Effector memory CD8-positive, alpha-beta T cell (primary cell): ENCODE measurements at regions not wholly inside any gene's neighbourhood (a gene's known extent, or its start where the extent isn't known, plus 50 kb on each side); places are given as distances from the start of the nearest gene placed in this dataset.
"Not testable (repeated sequence)": the region's sequence is repeated elsewhere in the genome, so short reads cannot be mapped to it uniquely, and the experiment has no call there.

ENCODE experiments used
- ATAC-seq: fragments of 150-1000 bp; cut with Tn5 transposase; replicated peaks from 2 replicates; pipeline ENCODE4 v1.10.0; 2021; ENCODE audit warnings: mild to moderate bottlenecking, moderate library complexity
- DNase-seq, 3 experiments: peaks; one replicate each; pipeline ENCODE4 v3.0.0; 2021
- H3K27ac Mint-ChIP-seq, 2 donors: one replicate each; pipeline ENCODE4 v1.8.0; 2022; ENCODE audit warnings: mild to moderate bottlenecking in 2 of 2, mixed read lengths in 2 of 2, moderate library complexity in 2 of 2
- H3K27me3 Mint-ChIP-seq, 2 donors: one replicate each; pipeline ENCODE4 v1.8.0; 2022; ENCODE audit warnings: mixed read lengths in 2 of 2
- H3K36me3 Mint-ChIP-seq: one replicate; pipeline ENCODE4 v1.8.0; 2022; ENCODE audit warnings: mild to moderate bottlenecking, moderate library complexity, mixed read lengths; ENCODE audit not compliant: insufficient read depth
- H3K4me1 Mint-ChIP-seq, 2 donors: one replicate each; pipeline ENCODE4 v1.8.0; 2022; ENCODE audit warnings: low read depth in 2 of 2, mixed read lengths in 2 of 2
- H3K4me3 Mint-ChIP-seq, 2 donors: one replicate each; pipeline ENCODE4 v1.8.0; 2022; ENCODE audit warnings: mild to moderate bottlenecking in 2 of 2, mixed read lengths in 2 of 2, moderate library complexity in 2 of 2
- H3K9me3 Mint-ChIP-seq, 2 donors: one replicate each; pipeline ENCODE4 v1.8.0; 2022; ENCODE audit warnings: mixed read lengths in 2 of 2

DNA sequence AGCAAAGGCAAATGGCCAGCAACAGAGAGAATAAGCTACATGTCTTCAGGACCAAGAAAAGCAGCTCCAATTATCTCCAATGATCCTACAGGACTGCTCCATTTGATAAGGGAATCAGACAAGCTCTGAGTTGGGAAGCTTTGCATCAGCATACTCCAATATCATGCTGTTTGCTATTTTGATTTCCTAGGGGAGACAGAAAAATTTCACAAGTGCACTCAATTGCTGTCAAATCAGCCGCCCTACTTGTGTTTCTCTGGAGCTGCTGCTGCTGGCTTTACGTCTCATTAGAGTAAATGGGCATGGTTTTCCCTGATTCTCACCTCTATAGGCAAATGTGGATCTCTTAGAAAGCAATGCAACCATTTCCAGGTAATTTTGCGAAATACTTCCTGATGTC lies 201.7 kb downstream of the PRELID2 start:
- H3K9me3 Mint-ChIP-seq: peaks cover 3 to 6% of the 10 kb centered on the region in 2 donors
- DNase-seq (no peak), ATAC-seq (no peak)
- H3K27me3 Mint-ChIP-seq: no peaks in the 10 kb centered on the region
- no peaks in the 10 kb centered on the region for H3K36me3 Mint-ChIP-seq
- H3K27ac Mint-ChIP-seq: no peak overlapping the region
- H3K4me1 Mint-ChIP-seq: no peaks in the 10 kb centered on the region
- no peak overlapping the region for H3K4me3 Mint-ChIP-seq

DNA sequence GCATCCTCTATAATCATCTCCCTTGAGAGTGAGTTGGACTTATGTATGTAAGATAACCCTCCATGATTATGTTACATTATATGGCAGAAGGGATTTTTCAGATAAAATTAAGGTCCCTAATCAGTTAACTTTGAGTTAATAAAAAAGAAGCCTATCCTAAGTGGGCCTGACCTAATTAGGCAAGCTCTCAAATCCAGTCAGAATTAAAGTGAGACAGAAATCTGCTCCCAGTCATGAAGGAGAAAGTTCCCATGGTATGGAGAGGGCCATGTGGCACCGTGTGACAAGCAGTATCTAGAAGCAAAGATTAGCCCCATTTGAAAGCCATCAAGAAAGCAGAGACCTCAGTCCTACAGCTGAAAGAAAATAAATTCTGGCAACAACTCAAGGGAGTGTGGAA lies 202.4 kb downstream of the PRELID2 start:
- Mint-ChIP-seq H3K4me3 (no peak overlapping the region), H3K9me3 (peaks cover 2 to 6% of the 10 kb centered on the region in 2 donors), H3K27ac (no peak overlapping the region), H3K36me3 (no peaks in the 10 kb centered on the region), H3K27me3 (no peaks in the 10 kb centered on the region), H3K4me1 (no peaks in the 10 kb centered on the region)
- no peak for DNase-seq
- no peak for ATAC-seq

DNA sequence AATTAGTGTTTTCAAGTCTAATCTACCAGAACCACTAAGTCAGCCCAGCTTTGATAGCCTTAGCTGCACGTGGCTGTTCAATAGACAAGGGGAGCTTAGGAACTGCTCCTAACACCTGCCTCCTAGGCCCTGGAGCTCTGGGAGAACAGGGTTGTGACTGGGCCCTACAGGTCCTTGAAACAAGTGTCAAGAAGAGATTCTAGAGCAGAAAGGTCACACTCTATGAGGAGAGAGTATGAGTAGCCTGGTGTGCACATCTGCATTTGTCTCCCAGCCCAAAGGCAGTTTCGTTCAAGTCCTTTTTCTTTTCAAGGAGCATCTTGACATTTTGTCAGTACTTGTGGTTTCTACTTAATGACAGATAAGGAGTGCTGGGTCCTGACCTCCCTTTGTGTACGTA lies 206.1 kb downstream of the PRELID2 start:
- no peak for DNase-seq
- no peak for ATAC-seq
- Mint-ChIP-seq H3K4me3 (no peak overlapping the region), H3K27me3 (no peaks in the 10 kb centered on the region), H3K9me3 (peaks cover 2 to 6% of the 10 kb centered on the region in 2 donors), H3K27ac (no peak overlapping the region), H3K4me1 (no peaks in the 10 kb centered on the region), H3K36me3 (no peaks in the 10 kb centered on the region)

DNA sequence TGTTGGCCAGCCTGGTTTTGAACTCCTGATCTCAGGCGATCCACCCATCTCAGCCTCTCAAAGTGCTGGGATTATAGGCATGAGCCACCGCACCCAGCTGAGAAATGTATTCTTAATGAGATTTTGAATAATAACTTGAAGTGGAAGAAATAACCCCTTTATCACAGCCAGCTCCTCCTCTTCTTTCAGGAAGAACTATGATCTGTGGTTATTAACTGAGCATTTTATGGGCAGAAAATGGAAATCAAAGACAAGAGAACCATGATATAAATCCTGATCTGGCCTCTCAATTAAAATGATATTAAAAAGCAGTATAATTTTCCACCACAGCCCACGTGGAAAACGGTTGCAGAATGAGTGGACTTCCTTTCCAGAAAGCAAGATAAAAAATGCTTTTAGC lies 206.6 kb downstream of the PRELID2 start:
- no peak overlapping the region for H3K4me3 Mint-ChIP-seq
- no peak for DNase-seq
- H3K4me1 Mint-ChIP-seq: no peaks in the 10 kb centered on the region
- H3K27ac Mint-ChIP-seq: no peak overlapping the region
- peaks cover 2 to 6% of the 10 kb centered on the region in 2 donors for H3K9me3 Mint-ChIP-seq
- no peak for ATAC-seq
- H3K36me3 Mint-ChIP-seq: no peaks in the 10 kb centered on the region
- H3K27me3 Mint-ChIP-seq: no peaks in the 10 kb centered on the region

DNA sequence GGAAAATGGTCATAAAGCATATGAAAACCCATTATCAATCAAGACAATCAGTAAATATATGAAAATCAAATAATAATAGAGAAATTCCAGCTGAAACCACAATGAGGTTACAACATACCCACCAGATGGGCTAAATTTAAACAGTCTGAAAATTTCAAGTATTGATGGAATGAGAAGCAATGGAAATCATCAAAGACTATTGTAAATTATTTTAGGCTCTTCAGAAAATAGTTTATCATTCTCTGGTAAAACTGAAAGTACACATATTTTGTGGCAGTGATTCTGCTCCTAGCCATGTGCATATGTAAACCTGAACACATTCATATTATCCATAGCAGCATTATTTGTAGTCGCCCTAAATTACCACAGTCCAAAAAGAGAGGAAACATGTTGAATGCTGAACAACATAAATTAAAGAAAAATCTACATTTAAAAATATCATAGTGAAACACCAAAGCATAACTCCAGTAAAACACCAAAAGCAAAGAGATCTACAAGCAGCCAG lies 215.3 kb downstream of the PRELID2 start:
- H3K9me3 Mint-ChIP-seq: peaks cover 2 to 10% of the 10 kb centered on the region in 2 donors

DNA sequence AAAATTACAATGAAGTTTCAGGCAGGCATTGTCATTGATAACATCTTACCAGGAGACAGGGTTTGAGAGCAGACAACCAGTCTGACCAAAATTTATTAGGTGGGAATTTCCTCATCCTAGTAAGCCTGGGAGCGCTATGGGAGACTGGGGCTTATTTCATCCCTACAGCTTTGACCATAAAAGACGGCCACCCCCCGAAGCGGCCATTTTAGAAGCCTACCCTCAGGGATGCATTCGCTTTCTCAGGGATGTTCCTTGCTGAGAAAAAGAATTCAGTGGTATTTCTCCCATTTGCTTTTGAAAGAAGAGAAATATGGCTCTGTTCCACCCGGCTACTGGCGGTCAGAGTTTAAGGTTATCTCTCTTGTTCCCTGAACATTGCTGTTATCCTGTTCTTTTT lies 218.4 kb downstream of the PRELID2 start:
- H3K4me1 Mint-ChIP-seq, H3K4me3 Mint-ChIP-seq, H3K27me3 Mint-ChIP-seq, ATAC-seq, DNase-seq, H3K27ac Mint-ChIP-seq, H3K36me3 Mint-ChIP-seq: not testable (repeated sequence)
- H3K9me3 Mint-ChIP-seq: peaks cover 2 to 10% of the 10 kb centered on the region in 2 donors

More for the DNA sequence above, 215.3 kb downstream of the PRELID2 start:
- Mint-ChIP-seq H3K4me1 (no peaks in the 10 kb centered on the region), H3K27me3 (no peaks in the 10 kb centered on the region), H3K36me3 (no peaks in the 10 kb centered on the region), H3K4me3 (no peak overlapping the region), H3K27ac (no peak overlapping the region)
- ATAC-seq (no peak), DNase-seq (no peak)

DNA sequence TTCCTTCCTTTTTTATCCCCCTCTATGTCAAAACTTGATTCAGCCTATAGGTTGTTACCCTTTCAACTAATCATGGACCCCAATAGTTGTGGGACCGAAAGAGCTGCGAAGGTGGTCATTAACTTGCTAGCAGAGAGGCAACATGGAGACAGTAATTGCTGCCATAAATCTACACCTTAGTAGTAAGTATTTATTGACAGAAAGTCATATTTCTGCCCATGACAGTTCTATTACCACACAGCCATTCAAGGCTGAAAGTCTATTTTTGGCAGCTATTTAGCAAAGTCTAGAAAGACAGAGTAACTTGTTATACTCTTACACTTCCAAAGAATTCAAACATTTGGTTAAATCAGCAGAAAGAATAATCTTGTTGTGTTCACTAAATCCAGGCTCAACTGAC lies 236.2 kb downstream of the PRELID2 start:
- H3K27ac Mint-ChIP-seq: no peak overlapping the region
- DNase-seq (no peak), ATAC-seq (no peak)
- no peaks in the 10 kb centered on the region for H3K36me3 Mint-ChIP-seq
- H3K9me3 Mint-ChIP-seq: peaks cover 0 to 2% of the 10 kb centered on the region in 2 donors
- no peaks in the 10 kb centered on the region for H3K4me1 Mint-ChIP-seq
- H3K27me3 Mint-ChIP-seq: no peaks in the 10 kb centered on the region
- H3K4me3 Mint-ChIP-seq: no peak overlapping the region

DNA sequence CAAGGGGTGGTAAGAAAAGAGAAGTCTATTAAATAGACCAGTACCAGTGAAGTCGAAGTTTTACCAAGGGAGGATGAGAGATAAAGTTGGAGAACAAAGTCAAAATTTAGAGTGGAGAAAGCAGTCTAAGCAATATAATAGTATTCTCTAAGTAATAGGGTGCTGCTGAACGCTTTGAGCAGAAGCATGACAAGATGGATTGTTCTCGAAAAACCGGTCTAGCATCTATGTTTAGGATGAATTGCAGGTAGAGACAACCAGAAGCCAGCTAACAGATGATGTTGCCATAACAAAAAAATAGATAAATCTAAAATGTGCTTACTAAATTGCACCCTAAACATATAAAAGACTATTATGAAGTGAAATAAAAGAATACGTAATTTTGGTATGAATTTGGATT lies 237.0 kb downstream of the PRELID2 start:
- Mint-ChIP-seq H3K27ac (no peak overlapping the region), H3K4me1 (no peaks in the 10 kb centered on the region), H3K36me3 (no peaks in the 10 kb centered on the region), H3K9me3 (peaks cover 0 to 2% of the 10 kb centered on the region in 2 donors), H3K27me3 (no peaks in the 10 kb centered on the region), H3K4me3 (no peak overlapping the region)
- no peak for DNase-seq
- no peak for ATAC-seq

DNA sequence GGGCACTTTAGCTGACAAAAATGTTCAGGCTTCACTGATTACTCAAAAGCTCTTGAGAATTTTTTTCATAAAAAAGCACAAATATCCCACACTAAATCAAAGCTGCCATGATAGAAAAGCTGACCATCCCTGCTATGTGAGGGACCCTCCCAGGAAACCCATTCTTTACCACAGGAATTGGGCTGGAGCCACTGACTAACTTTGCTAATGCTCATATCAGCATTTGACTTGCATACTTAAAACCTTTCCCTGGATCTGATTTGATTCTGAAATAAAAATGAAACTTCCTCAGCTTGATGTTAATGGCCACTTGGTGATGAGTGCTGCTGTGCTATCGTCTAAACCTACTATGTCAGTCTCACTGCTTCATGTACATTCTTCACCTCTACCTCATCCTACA lies 243.6 kb downstream of the PRELID2 start:
- no peak overlapping the region for H3K4me3 Mint-ChIP-seq
- no peak for DNase-seq
- peaks cover 0 to 6% of the 10 kb centered on the region in 2 donors for H3K9me3 Mint-ChIP-seq
- no peaks in the 10 kb centered on the region for H3K36me3 Mint-ChIP-seq
- H3K27ac Mint-ChIP-seq: no peak overlapping the region
- ATAC-seq: no peak
- H3K27me3 Mint-ChIP-seq: no peaks in the 10 kb centered on the region
- H3K4me1 Mint-ChIP-seq: no peaks in the 10 kb centered on the region

DNA sequence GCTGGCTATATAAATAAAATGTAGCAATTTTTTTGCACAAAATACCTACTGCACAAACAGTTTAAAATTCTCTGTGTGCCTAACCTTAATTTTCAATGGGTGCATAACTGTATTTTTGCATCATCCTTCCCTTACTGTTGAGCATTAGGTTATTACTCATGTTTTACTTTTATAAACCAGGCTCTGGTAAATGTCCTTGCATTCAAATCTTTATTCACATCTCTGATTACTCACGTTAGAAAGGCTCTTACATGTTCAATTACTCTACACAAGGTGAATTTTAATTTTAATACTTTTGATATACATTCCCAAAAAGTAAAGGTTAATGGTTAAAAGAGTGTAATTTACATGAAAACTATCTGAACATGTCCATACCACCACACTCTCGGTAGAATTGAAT lies 246.1 kb downstream of the PRELID2 start:
- H3K4me3 Mint-ChIP-seq: no peak overlapping the region
- DNase-seq (no peak), ATAC-seq (no peak)
- no peak overlapping the region for H3K27ac Mint-ChIP-seq
- no peaks in the 10 kb centered on the region for H3K36me3 Mint-ChIP-seq
- H3K27me3 Mint-ChIP-seq: no peaks in the 10 kb centered on the region
- peaks cover 8 to 10% of the 10 kb centered on the region in 2 donors for H3K9me3 Mint-ChIP-seq
- no peaks in the 10 kb centered on the region for H3K4me1 Mint-ChIP-seq

DNA sequence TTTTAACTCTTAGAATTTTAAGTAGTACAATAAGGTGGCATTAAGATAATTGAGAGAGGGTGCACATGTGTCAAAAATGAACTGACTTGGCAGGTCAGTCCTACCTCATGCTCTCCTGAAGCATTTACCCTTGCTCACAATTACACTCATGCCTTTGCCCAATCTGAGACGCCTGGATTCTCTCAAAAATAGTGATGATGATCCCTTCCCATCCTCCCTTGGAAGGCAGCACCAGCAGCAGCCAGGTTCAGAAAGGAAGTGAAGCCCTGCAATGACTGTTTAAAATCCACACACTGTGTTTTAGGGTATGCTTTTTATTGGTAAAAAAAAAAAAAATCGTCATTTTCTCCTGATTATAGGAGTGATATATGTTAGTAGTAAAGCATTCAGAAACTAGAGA lies 246.6 kb downstream of the PRELID2 start:
- ATAC-seq: no peak
- Mint-ChIP-seq H3K4me1 (no peaks in the 10 kb centered on the region), H3K27ac (no peak overlapping the region), H3K36me3 (no peaks in the 10 kb centered on the region), H3K27me3 (no peaks in the 10 kb centered on the region), H3K9me3 (peaks cover 8 to 10% of the 10 kb centered on the region in 2 donors), H3K4me3 (no peak overlapping the region)
- DNase-seq: no peak

DNA sequence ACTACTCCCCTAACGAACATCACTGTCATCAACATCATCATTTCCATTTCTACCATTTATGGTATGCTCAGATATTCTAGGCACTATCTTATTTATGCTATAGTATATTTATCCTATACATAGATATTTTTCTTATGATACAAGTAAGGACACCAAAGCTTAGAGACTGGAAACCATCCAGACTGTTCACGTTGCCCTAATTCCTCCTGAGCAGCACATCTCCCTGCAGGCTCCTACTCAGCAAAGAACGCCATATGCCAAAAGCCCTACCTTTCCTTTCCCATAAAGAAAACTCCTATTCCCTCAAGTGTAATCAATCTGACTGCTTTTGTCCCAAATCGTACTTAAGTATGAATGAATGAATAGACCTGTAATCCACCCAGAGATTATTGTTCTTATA lies 247.0 kb downstream of the PRELID2 start:
- Mint-ChIP-seq H3K9me3 (peaks cover 8 to 10% of the 10 kb centered on the region in 2 donors), H3K36me3 (no peaks in the 10 kb centered on the region), H3K27ac (no peak overlapping the region), H3K27me3 (no peaks in the 10 kb centered on the region), H3K4me1 (no peaks in the 10 kb centered on the region), H3K4me3 (no peak overlapping the region)
- no peak for DNase-seq
- ATAC-seq: no peak

DNA sequence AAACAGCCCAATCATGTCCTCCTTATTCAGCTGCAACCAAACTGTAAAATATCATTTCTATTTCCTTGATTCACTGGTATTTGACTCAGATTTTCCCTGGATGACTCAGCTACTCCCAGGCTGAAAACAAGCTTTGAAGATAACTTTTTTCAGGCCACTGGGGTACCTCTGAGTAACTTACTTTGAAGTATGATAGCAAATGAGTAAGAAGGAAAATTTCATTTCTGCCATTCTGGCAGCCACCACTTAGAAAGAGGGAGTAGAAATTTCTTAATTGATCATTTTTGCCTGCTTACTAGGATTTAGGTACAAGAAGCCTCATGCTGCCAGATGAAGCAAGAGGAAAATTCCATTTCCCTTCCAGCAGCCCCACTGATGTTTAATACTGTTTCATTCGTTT lies 247.4 kb downstream of the PRELID2 start:
- ATAC-seq (no peak), DNase-seq (no peak)
- Mint-ChIP-seq H3K27me3 (no peaks in the 10 kb centered on the region), H3K36me3 (no peaks in the 10 kb centered on the region), H3K9me3 (peaks cover 6 to 10% of the 10 kb centered on the region in 2 donors), H3K4me1 (no peaks in the 10 kb centered on the region), H3K4me3 (no peak overlapping the region), H3K27ac (no peak overlapping the region)

DNA sequence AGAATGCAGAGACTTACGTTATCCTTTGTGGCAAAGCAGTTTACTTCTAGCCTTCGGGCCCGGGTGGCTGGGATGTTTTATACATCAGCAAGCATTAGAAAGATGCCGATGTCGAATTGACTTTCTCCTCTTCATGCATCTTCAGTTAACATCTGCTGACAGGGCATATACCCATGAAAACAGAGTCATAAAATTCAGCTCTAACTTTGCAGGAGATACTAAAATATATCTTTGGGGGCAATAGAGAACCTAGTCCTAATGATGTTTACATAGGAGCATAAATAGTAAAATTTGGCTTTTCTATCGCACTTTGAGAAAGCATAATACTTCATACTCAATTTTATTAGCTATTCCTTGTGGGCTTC lies 247.9 kb downstream of the PRELID2 start:
- Mint-ChIP-seq H3K9me3 (peaks cover 6 to 12% of the 10 kb centered on the region in 2 donors), H3K36me3 (no peaks in the 10 kb centered on the region), H3K27ac (no peak overlapping the region)

More for the DNA sequence above, 247.9 kb downstream of the PRELID2 start:
- ATAC-seq (no peak), DNase-seq (no peak)
- Mint-ChIP-seq H3K4me3 (no peak overlapping the region), H3K27me3 (no peaks in the 10 kb centered on the region), H3K4me1 (no peaks in the 10 kb centered on the region)
